ENCODE measurements at regions not wholly inside any gene's neighbourhood (a gene's known extent, or its start where the extent isn't known, plus 50 kb on each side); places are given as distances from the start of the nearest gene placed in this dataset.
"Not testable (repeated sequence)": the region's sequence is repeated elsewhere in the genome, so short reads cannot be mapped to it uniquely, and the experiment has no call there.

- Histone ChIP-seq H3K27ac (ENCODE audit: insufficient read depth, low read depth, low read length) (no peak overlapping the region), H3K4me1 (ENCODE audit: control insufficient read depth, extremely low read depth, insufficient read depth, low read length) (no peaks in the 10 kb centered on the region), H4K20me1 (replicated peaks; ENCODE audit: control insufficient read depth, extremely low read depth, insufficient read depth, low read length) (no peaks in the 10 kb centered on the region), H3K27me3 (ENCODE audit: control insufficient read depth in 2 of 2, insufficient read depth in 2 of 2, low read length in 2 of 2) (no peaks in the 10 kb centered on the region), H3K4me3 (replicated peaks in 1 of 3; ENCODE audit: insufficient read depth in 1 of 3, low read depth in 1 of 3, low read length in 3 of 3) (no peak overlapping the region), H3K4me2 (ENCODE audit: insufficient read depth, low read length) (no peak overlapping the region), H3K79me2 (ENCODE audit: control insufficient read depth, insufficient read depth, low read length) (no peaks in the 10 kb centered on the region), H3K36me3 (ENCODE audit: control insufficient read depth in 2 of 2, extremely low read depth in 1 of 2, insufficient read depth in 2 of 2, low read length in 2 of 2) (no peaks in the 10 kb centered on the region), H2AFZ (ENCODE audit: low read depth, low read length) (no peak overlapping the region), H3K9me3 (replicated peaks; ENCODE audit: control insufficient read depth, insufficient read depth, low read length) (no peaks in the 10 kb centered on the region), H3K9ac (replicated peaks; ENCODE audit: extremely low read depth, insufficient read depth, low read length) (no peak overlapping the region), H3K9me1 (replicated peaks; ENCODE audit: control insufficient read depth, extremely low read depth, insufficient read depth, low read length) (no peaks in the 10 kb centered on the region)
- no TSS peak for BruUV-seq (replicated peaks)
- CTCF ChIA-PET, result interaction anchor here (0.8 kb wide), 1 partner anchor 9 kb away, joined by 3 read pairs; no protein-coding TSS in a partner anchor
- no peak for DNase-seq (ENCODE audit: low read depth, low spot score)
- dilution Hi-C loops (cut with MboI; ENCODE audit: extremely low pct_ligation_motif_present, low sequenced_read_pairs) (no loop called here), intact Hi-C loops (cut with micrococcal nuclease) (no loop called here)
- FAIRE-seq, result no peak
- TF ChIP-seq GATA2 (IDR thresholded peaks at IDR 0.05; ENCODE audit: insufficient read depth, insufficient read length, low read depth, low read length) (no peak), MAX (IDR thresholded peaks at IDR 0.05; ENCODE audit: insufficient read depth, insufficient read length) (no peak), POLR2A (IDR thresholded peaks at IDR 0.05; ENCODE audit: low read depth, low read length) (no peak), MYC (IDR thresholded peaks at IDR 0.05; ENCODE audit: low read depth, low read length) (no peak), EZH2 (IDR thresholded peaks at IDR 0.05; ENCODE audit: borderline replicate concordance, low read depth, low read length, severe bottlenecking) (no peak)
- POLR2A ChIA-PET, result no interaction called here
These were observed 96.6 kb upstream of the PLEKHG1 start for GRCh38 chr6:150503041-150503440.

GRCh38 chr6:150503586-150504339, 95.9 kb upstream of the PLEKHG1 start:
- FAIRE-seq, result no peak
- intact Hi-C loops (cut with micrococcal nuclease), result no loop called here

DNA sequence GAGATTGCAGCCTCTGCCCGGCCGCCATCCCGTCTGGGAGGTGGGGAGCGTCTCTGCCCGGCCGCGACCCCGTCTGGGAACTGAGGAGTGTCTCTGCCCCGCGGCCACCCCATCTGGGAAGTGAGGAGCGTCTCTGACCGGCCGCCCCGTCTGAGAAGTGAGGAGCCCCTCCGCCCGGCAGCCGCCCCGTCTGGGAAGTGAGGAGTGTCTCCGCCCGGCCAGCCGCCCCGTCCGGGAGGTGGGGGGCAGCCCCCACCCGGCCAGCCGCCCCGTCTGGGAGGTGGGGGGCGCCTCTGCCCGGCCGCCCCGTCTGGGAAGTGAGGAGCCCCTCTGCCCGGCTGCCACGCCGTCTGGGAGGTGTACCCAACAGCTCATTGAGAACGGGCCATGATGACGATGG, 92.3 kb upstream of the PLEKHG1 start:
- H3K79me2 ChIP-seq (ENCODE audit: control insufficient read depth, insufficient read depth, low read length); BruUV-seq (replicated peaks); H4K20me1 ChIP-seq (replicated peaks; ENCODE audit: control insufficient read depth, extremely low read depth, insufficient read depth, low read length); H3K9me3 ChIP-seq (replicated peaks; ENCODE audit: control insufficient read depth, insufficient read depth, low read length); H3K4me1 ChIP-seq (ENCODE audit: control insufficient read depth, extremely low read depth, insufficient read depth, low read length); DNase-seq (ENCODE audit: low read depth, low spot score); H3K9ac ChIP-seq (replicated peaks; ENCODE audit: extremely low read depth, insufficient read depth, low read length); H3K36me3 ChIP-seq (ENCODE audit: control insufficient read depth in 2 of 2, extremely low read depth in 1 of 2, insufficient read depth in 2 of 2, low read length in 2 of 2); CTCF ChIA-PET; FAIRE-seq; dilution Hi-C loops (cut with MboI; ENCODE audit: extremely low pct_ligation_motif_present, low sequenced_read_pairs); POLR2A ChIA-PET; H3K4me3 ChIP-seq (replicated peaks in 1 of 3; ENCODE audit: insufficient read depth in 1 of 3, low read depth in 1 of 3, low read length in 3 of 3); H2AFZ ChIP-seq (ENCODE audit: low read depth, low read length); H3K4me2 ChIP-seq (ENCODE audit: insufficient read depth, low read length); intact Hi-C loops (cut with micrococcal nuclease); H3K27me3 ChIP-seq (ENCODE audit: control insufficient read depth in 2 of 2, insufficient read depth in 2 of 2, low read length in 2 of 2); H3K9me1 ChIP-seq (replicated peaks; ENCODE audit: control insufficient read depth, extremely low read depth, insufficient read depth, low read length); H3K27ac ChIP-seq (ENCODE audit: insufficient read depth, low read depth, low read length): not testable (repeated sequence)

More at GRCh38 chr6:150503586-150504339, 95.9 kb upstream of the PLEKHG1 start:
- dilution Hi-C loops (cut with MboI; ENCODE audit: extremely low pct_ligation_motif_present, low sequenced_read_pairs), result no loop called here
- POLR2A ChIA-PET, result no interaction called here
- Histone ChIP-seq H3K36me3 (ENCODE audit: control insufficient read depth in 2 of 2, extremely low read depth in 1 of 2, insufficient read depth in 2 of 2, low read length in 2 of 2) (no peaks in the 10 kb centered on the region), H3K9ac (replicated peaks; ENCODE audit: extremely low read depth, insufficient read depth, low read length) (no peak overlapping the region), H3K9me1 (replicated peaks; ENCODE audit: control insufficient read depth, extremely low read depth, insufficient read depth, low read length) (no peaks in the 10 kb centered on the region), H3K4me3 (replicated peaks in 1 of 3; ENCODE audit: insufficient read depth in 1 of 3, low read depth in 1 of 3, low read length in 3 of 3) (no peak overlapping the region), H3K4me2 (ENCODE audit: insufficient read depth, low read length) (no peak overlapping the region), H4K20me1 (replicated peaks; ENCODE audit: control insufficient read depth, extremely low read depth, insufficient read depth, low read length) (no peaks in the 10 kb centered on the region), H3K79me2 (ENCODE audit: control insufficient read depth, insufficient read depth, low read length) (no peaks in the 10 kb centered on the region), H3K27ac (ENCODE audit: insufficient read depth, low read depth, low read length) (no peak overlapping the region), H2AFZ (ENCODE audit: low read depth, low read length) (no peak overlapping the region), H3K27me3 (ENCODE audit: control insufficient read depth in 2 of 2, insufficient read depth in 2 of 2, low read length in 2 of 2) (no peaks in the 10 kb centered on the region), H3K4me1 (ENCODE audit: control insufficient read depth, extremely low read depth, insufficient read depth, low read length) (no peaks in the 10 kb centered on the region), H3K9me3 (replicated peaks; ENCODE audit: control insufficient read depth, insufficient read depth, low read length) (no peaks in the 10 kb centered on the region)
- TF ChIP-seq JUN (IDR thresholded peaks at IDR 0.05; ENCODE audit: borderline replicate concordance, insufficient read depth, insufficient read length, low read depth) (no peak), MYC (IDR thresholded peaks at IDR 0.05; ENCODE audit: low read depth, low read length) (no peak), POLR2A (IDR thresholded peaks at IDR 0.05; ENCODE audit: low read depth, low read length) (no peak), POLR2AphosphoS5 (IDR thresholded peaks at IDR 0.05; ENCODE audit: insufficient read depth, low read depth, low read length) (no peak), MAX (IDR thresholded peaks at IDR 0.05; ENCODE audit: insufficient read depth, insufficient read length) (no peak)
- no peak for DNase-seq (ENCODE audit: low read depth, low spot score)
- CTCF ChIA-PET, result interaction anchor here (0.8 kb wide), 1 partner anchor 8 kb away, joined by 3 read pairs; no protein-coding TSS in a partner anchor
- BruUV-seq (replicated peaks), result no TSS peak

Measured in endothelial cell of umbilical vein (primary cell).